Dendritic cell treated with granulocyte-macrophage colony-stimulating factor and Interleukin-4, amounts not matched to agents 40 ng/mL and 50 ng/mL, for 4 days (primary cell): ENCODE measurements at regions not wholly inside any gene's neighbourhood (a gene's known extent, or its start where the extent isn't known, plus 50 kb on each side); places are given as distances from the start of the nearest gene placed in this dataset.
"Not testable (repeated sequence)": the region's sequence is repeated elsewhere in the genome, so short reads cannot be mapped to it uniquely, and the experiment has no call there.

Experiments
- H3K27ac Mint-ChIP-seq: one replicate; pipeline ENCODE4 v1.8.0; 2022; ENCODE audit warnings: mild to moderate bottlenecking, mixed read lengths
- H3K27me3 Mint-ChIP-seq: one replicate; pipeline ENCODE4 v1.8.0; 2022; ENCODE audit warnings: mild to moderate bottlenecking, mixed read lengths
- H3K36me3 Mint-ChIP-seq: one replicate; pipeline ENCODE4 v1.8.0; 2022; ENCODE audit warnings: low read depth, mixed read lengths
- H3K4me1 Mint-ChIP-seq: one replicate; pipeline ENCODE4 v1.8.0; 2022; ENCODE audit warnings: low read depth, mixed read lengths
- H3K4me3 Mint-ChIP-seq: one replicate; pipeline ENCODE4 v1.8.0; 2022; ENCODE audit warnings: mild to moderate bottlenecking, moderate library complexity, mixed read lengths
- H3K9me3 Mint-ChIP-seq: one replicate; pipeline ENCODE4 v1.8.0; 2022; ENCODE audit warnings: mixed read lengths
- intact Hi-C: fragments of 100-400 bp; cut with micrococcal nuclease; formaldehyde crosslinking; loops from one replicate; pipeline ENCODE4 v1.15.0; 2022

DNA sequence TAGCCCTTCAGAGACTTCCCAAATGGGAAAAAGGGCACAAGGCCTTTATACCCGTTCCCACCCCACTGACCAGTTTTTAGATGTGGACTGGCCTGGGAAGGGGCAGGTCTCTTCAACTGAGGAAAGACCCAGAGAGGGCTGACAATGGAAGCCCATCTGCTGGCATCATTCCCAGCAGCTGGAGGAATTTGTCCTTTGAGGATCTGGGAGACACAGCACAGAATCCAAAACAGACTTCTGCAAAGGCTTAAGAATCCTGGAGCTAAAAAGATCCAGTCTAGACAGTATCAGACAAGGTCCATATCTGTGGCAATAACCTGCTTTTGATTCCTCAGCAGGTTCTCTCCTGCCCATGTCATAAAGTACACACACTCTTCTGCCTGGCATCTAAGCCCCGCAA lies 329.2 kb downstream of the TMEM167A start:
- Mint-ChIP-seq H3K36me3 (no peaks in the 10 kb centered on the region), H3K27me3 (peaks cover 23% of the 10 kb centered on the region), H3K27ac (no peak overlapping the region), H3K9me3 (peaks cover 20% of the 10 kb centered on the region), H3K4me3 (no peak overlapping the region), H3K4me1 (peaks cover 5% of the 10 kb centered on the region)
- intact Hi-C loops, result no loop called here

DNA sequence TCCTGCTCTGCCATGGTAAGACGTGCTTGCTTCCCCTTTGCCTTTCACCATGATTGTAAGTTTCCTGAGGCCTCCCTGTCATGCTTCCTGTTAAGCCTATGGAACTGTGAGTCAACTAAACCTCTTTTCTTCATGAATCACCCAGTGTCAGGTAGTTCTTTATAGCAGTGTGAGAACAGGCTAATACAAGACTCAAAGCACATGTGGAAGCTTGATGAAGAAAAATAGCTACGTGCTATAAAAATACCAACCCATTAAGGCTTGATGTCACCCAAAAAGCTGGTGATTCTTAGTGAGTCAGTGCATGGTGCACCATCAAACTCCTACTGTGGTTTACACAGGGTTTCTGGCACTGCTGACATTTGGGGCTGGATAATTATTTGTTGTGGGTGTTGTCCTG lies 332.2 kb downstream of the TMEM167A start:
- Mint-ChIP-seq H3K27ac (no peak overlapping the region), H3K27me3 (peaks cover 23% of the 10 kb centered on the region), H3K4me3 (no peak overlapping the region), H3K36me3 (no peaks in the 10 kb centered on the region), H3K9me3 (peaks cover 9% of the 10 kb centered on the region), H3K4me1 (no peaks in the 10 kb centered on the region)
- intact Hi-C loops, result no loop called here

DNA sequence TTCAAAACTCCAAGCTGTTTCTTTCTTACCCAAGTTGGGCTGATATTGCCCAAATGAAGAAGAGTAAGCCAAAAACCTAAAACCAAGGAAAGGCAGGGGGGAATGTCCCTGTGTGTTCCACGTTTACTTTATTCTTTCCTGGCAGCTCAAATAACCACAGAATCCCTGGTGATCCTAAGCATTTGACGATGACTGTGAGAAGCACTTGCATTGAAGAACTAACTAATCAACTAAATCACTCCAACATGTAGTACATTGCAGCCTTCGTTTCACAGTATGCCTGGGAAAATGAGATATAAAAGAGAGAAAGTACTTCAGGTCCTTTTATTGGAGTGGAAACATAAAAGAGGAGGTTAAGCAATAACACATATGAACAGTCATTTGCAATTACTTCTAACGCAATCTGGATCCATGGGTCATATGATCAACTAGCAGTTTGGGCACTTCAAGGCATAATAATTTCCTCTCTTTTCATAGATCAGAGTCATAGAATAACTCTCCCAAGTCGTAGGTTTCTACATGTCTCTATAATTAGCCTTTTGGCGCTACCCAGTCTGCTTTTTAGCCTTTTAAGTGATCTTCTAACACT lies 338.4 kb downstream of the TMEM167A start:
- H3K27me3 Mint-ChIP-seq, result no peaks in the 10 kb centered on the region
- intact Hi-C loops, result no loop called here
- no peak overlapping the region for H3K27ac Mint-ChIP-seq
- peaks cover 6% of the 10 kb centered on the region for H3K9me3 Mint-ChIP-seq
- H3K4me1 Mint-ChIP-seq, result peaks cover 8% of the 10 kb centered on the region
- H3K4me3 Mint-ChIP-seq, result no peak overlapping the region
- no peaks in the 10 kb centered on the region for H3K36me3 Mint-ChIP-seq

DNA sequence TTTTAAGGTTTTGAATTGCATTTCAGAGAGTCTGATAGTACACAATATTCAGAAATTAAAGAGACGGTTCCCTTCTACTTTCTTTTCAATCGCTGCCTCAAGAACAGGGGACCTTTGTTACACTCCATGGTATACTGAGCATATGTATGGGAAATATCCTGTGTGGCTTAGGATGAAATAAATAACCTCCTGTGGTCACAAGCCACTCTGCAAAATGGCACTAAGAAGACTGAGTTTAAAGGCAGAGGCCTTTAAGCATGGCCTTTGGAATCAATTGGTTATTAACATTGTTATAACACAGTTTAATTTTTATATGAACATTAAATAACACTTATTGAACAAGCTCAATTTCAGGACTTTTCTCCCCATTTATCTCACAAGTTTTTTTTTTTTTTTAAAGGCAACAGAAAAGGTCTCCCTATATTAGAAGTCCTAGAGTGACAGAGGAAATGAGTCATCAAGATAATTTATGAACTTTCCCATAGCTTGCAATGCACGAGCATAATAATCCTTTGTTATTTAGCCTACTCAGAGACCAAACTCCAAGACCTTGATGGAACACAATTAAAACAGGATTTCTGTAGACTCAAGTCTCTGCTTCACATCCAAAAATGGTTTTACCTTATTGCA lies 341.9 kb downstream of the TMEM167A start:
- H3K4me1 Mint-ChIP-seq, result peaks cover 8% of the 10 kb centered on the region
- H3K36me3 Mint-ChIP-seq, result no peaks in the 10 kb centered on the region
- H3K4me3 Mint-ChIP-seq, result no peak overlapping the region
- H3K27me3 Mint-ChIP-seq, result no peaks in the 10 kb centered on the region
- peaks cover 29% of the 10 kb centered on the region for H3K9me3 Mint-ChIP-seq
- intact Hi-C loops, result no loop called here
- no peak overlapping the region for H3K27ac Mint-ChIP-seq

DNA sequence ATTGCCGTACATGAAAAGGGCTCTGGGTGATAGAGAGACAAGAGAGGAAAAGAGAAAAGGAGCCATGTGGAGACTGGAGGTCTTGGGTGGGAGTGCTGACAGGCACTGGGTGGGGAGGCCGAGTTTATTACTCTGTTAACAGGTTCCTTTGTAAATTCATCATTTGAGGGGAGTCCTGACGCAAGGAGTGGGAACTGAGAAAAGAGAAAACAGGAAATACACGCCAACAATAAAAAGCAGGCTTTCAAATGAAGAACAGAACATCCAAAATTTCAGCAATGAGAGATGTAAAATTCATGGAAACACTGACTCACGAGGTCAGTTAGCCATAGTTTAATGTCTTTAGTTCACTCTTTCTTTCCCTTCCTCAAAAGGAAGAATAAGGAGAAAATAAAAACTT lies 342.8 kb downstream of the TMEM167A start:
- H3K27ac Mint-ChIP-seq, result no peak overlapping the region
- H3K4me1 Mint-ChIP-seq, result peaks cover 8% of the 10 kb centered on the region
- H3K36me3 Mint-ChIP-seq, result no peaks in the 10 kb centered on the region
- no peaks in the 10 kb centered on the region for H3K27me3 Mint-ChIP-seq
- peaks cover 29% of the 10 kb centered on the region for H3K9me3 Mint-ChIP-seq
- intact Hi-C loops, result no loop called here
- no peak overlapping the region for H3K4me3 Mint-ChIP-seq

DNA sequence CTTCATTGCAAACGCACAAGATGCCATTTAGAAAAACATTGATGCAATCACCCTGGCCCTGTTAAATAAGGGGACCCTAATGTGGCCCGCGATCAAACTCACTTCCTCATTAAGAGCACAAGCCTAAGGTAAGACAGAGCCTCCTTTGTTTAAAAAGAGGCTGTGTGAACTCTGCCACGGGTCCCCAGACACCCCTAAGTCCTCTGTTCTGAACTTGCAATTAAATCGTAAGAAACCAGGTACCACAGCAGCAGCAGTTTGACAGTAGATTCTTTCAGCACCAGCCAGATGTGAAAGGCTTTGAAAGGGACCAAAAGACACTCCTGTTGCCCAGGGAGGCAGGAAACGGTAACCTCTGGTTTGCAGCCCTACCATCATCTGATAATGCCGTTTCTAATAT lies 346.3 kb downstream of the TMEM167A start:
- no peak overlapping the region for H3K4me3 Mint-ChIP-seq
- H3K27ac Mint-ChIP-seq, result no peak overlapping the region
- peaks cover 44% of the 10 kb centered on the region for H3K9me3 Mint-ChIP-seq
- intact Hi-C loops, result no loop called here
- no peaks in the 10 kb centered on the region for H3K36me3 Mint-ChIP-seq
- H3K4me1 Mint-ChIP-seq, result peaks cover 8% of the 10 kb centered on the region
- H3K27me3 Mint-ChIP-seq, result no peaks in the 10 kb centered on the region

DNA sequence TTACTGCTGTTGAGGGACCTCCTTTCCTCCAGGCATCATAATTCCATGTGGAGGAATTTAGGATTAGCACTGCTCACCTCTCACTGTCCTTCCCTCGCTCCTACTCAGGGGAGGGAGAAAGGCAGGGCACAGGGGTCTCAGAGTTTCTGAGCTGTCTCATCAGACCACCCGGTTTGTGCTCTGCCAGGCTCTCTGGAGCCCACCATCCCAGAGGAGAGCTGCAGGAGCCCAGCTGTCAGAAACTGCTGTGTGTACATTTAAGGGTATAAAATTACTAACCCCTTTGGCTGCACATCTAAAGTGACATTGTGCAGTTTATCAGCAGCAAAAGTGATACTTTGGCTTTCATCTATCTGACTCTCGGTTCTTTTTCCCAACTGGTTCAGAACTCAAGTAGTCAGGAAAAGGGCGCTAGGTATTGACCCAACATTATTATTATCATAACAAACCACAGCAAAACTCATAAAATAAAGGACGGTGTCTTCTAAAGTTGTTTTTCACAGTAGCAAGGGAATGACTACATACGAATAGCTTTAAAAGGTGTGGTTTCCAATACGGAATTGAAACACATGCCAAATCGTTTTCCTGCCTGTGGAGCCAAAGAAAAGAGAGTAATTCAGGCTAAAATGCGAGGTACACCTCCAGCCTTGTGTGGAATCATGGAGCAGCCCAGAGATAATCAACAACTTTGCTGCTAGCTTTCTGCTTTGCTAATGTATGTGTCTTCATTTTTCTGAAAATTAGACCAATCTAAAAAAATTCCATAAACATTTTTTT lies 348.1 kb downstream of the TMEM167A start:
- H3K4me3 Mint-ChIP-seq, result no peak overlapping the region
- intact Hi-C loops, result no loop called here
- no peak overlapping the region for H3K27ac Mint-ChIP-seq
- H3K4me1 Mint-ChIP-seq, result peaks cover 2% of the 10 kb centered on the region
- H3K9me3 Mint-ChIP-seq, result peaks cover 41% of the 10 kb centered on the region
- no peaks in the 10 kb centered on the region for H3K36me3 Mint-ChIP-seq
- H3K27me3 Mint-ChIP-seq, result no peaks in the 10 kb centered on the region

DNA sequence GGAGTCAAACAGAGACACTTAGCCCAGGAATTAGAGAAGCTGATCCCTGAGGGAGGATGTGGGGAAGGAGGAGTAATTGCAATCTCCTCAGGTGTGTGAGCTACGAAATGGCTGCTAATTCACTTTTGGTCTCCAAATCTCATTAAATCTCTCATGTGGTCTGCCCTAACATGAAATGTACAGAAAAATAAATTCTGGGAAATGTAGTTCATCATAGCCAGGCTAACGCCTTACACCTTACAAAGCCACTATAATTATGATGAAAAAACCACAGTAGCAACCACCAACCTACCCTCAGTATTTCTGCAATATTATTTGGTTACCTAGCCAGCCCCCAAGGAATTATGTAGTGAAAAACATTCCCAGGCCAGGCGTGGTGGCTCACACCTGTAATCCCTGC lies 354.0 kb downstream of the TMEM167A start:
- Mint-ChIP-seq H3K27me3 (no peaks in the 10 kb centered on the region), H3K36me3 (no peaks in the 10 kb centered on the region), H3K9me3 (peaks cover 14% of the 10 kb centered on the region), H3K27ac (no peak overlapping the region), H3K4me1 (peaks cover 5% of the 10 kb centered on the region), H3K4me3 (no peak overlapping the region)
- intact Hi-C loops, result no loop called here

DNA sequence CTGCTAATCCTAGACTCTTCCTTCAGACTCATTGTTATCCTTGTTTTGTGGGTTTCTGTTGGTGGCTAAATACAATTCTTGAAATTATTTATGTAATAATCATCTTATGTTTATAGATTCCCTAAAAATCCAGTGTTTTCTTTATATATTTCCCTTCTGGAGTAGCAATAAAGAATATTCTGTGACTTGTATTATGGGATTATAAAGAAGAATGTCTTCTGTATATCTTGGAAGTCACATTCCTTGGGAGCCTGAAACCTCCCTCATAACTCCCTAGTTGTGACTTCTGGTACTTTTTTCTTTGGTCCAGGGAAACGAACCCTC lies 356.1 kb downstream of the TMEM167A start:
- H3K9me3 Mint-ChIP-seq, result peaks cover under 1% of the 10 kb centered on the region
- intact Hi-C loops, result no loop called here
- H3K36me3 Mint-ChIP-seq, result no peaks in the 10 kb centered on the region
- no peak overlapping the region for H3K4me3 Mint-ChIP-seq
- H3K4me1 Mint-ChIP-seq, result peaks cover 5% of the 10 kb centered on the region
- H3K27me3 Mint-ChIP-seq, result no peaks in the 10 kb centered on the region
- no peak overlapping the region for H3K27ac Mint-ChIP-seq

DNA sequence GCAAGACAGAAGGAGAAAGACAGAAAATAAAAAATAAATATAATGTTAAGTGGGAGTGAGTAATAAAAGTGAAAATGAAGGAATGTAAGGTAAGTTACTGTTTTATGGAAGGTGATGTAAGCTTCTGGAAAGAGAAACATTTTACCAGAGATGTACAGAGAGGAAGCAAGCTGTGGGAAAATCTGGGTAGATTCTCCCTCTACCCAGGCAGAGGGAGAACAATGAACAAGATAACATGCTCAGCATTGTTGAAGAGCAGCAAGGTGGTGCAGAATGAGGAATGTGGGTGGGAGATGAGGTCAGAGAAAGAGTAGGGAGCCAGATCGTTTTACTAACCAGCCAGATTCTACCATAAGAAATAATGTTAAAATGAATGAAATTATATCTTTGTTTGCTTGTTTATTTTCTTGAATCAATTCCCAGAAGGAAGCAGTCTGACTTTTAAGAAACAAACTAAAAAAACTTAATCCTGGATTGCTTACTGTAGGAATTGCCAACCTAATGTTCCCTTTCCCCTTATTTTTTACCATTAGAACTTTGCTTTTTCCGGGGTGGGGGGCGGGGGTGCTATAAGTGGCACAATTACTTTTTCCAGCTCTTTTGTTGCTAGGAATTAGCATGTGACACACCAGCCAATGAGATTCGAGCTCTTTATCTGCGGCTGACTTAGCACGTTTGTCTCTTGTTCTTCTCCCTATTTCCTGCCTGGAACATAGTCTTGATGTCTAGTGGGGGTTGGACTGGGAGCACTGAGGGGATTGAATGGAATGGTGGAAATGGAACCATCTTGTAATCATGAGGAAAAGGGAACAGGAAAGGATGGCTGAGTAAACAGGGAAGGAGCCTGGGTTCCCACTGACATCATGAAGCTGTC lies 356.7 kb downstream of the TMEM167A start:
- no peaks in the 10 kb centered on the region for H3K27me3 Mint-ChIP-seq
- H3K36me3 Mint-ChIP-seq, result no peaks in the 10 kb centered on the region
- H3K4me3 Mint-ChIP-seq, result no peak overlapping the region
- peaks cover 5% of the 10 kb centered on the region for H3K4me1 Mint-ChIP-seq
- H3K27ac Mint-ChIP-seq, result no peak overlapping the region
- intact Hi-C loops, result no loop called here
- H3K9me3 Mint-ChIP-seq, result peaks cover 7% of the 10 kb centered on the region

DNA sequence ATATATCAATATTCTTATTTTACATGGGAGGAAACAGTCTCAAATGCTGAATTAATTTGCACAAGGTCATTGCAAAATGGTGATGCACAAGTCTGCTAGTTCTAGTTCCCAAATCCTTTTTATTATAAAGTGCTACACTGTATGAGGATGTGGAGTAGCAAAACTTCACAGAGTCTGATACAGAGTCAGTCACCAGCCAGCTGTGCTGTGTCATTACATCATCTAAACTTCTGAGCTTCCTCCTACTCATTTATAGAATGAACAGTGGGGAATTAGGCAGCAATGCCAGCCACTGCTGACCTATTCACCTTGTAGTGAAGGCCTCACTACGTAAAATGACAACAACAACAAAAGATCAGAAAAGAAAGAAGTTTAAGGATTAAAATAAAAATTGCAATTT lies 357.8 kb downstream of the TMEM167A start:
- intact Hi-C loops, result no loop called here
- peaks cover 7% of the 10 kb centered on the region for H3K9me3 Mint-ChIP-seq
- no peaks in the 10 kb centered on the region for H3K36me3 Mint-ChIP-seq
- peaks cover 5% of the 10 kb centered on the region for H3K4me1 Mint-ChIP-seq
- no peak overlapping the region for H3K27ac Mint-ChIP-seq
- no peak overlapping the region for H3K4me3 Mint-ChIP-seq
- no peaks in the 10 kb centered on the region for H3K27me3 Mint-ChIP-seq

DNA sequence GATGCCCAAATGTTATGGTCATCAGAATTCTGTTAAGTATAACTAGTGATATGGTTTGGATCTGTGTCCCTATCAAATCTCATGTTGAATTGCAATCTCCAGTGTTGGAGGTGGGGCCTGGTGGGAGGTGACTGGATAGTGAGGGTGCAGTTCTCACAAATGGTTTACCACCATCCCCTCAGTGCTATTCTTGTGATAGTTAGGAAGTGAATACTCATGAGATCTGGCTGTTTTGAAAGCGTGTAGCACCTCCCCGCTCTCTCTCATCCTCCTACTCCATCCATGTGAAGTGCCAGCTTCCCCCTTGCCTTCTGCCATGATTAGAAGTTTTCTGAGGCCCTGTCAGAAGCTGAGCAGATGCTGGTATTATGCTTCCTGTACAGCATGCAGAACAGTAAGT lies 359.5 kb downstream of the TMEM167A start:
- H3K27me3 Mint-ChIP-seq, result no peaks in the 10 kb centered on the region
- no peaks in the 10 kb centered on the region for H3K36me3 Mint-ChIP-seq
- peaks cover 5% of the 10 kb centered on the region for H3K4me1 Mint-ChIP-seq
- no peak overlapping the region for H3K27ac Mint-ChIP-seq
- intact Hi-C loops, result no loop called here
- peaks cover 12% of the 10 kb centered on the region for H3K9me3 Mint-ChIP-seq
- no peak overlapping the region for H3K4me3 Mint-ChIP-seq

DNA sequence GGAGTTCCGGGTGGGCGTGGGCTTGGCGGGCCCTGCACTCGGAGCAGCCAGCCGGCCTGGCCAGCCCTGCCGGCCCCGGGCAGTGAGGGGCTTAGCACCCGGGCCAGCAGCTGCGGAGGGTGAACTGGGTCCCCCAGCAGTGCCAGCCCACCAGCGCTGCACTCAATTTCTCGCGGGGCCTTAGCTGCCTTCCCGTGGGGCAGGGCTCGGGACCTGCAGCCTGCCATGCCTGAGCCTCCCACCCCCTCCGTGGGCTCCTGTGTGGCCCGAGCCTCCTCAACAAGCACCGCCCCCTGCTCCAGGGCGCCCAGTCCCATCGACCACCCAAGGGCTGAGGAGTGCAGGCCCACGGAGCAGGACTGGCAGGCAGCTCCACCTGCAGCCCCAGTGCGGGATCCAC lies 362.5 kb downstream of the TMEM167A start:
- intact Hi-C loops, H3K4me3 Mint-ChIP-seq, H3K27ac Mint-ChIP-seq, H3K36me3 Mint-ChIP-seq, H3K4me1 Mint-ChIP-seq, H3K27me3 Mint-ChIP-seq: not testable (repeated sequence)
- H3K9me3 Mint-ChIP-seq, result peaks cover 12% of the 10 kb centered on the region

DNA sequence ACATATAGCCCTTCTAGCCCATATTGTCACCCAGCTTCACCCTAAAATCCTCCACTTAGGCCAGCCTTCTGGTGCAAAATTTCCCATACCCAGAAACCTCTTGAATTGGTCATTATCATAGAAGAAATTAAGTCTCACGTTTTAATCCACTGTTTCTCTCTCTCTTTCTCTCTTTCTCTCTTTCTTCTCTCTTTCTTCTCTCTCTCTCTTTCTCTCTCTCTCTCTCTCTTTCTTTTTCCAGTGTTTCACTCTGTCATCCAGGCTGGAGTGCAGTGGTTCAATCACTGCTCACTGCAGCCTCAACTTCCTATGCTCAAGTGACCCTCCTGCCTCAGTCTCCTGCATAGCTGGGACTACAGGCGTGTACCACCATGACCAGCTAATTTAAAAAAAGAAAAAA lies 363.4 kb downstream of the TMEM167A start:
- intact Hi-C loops, result no loop called here
- no peaks in the 10 kb centered on the region for H3K27me3 Mint-ChIP-seq
- no peaks in the 10 kb centered on the region for H3K4me1 Mint-ChIP-seq
- H3K27ac Mint-ChIP-seq, result no peak overlapping the region
- H3K9me3 Mint-ChIP-seq, result peaks cover 12% of the 10 kb centered on the region
- no peaks in the 10 kb centered on the region for H3K36me3 Mint-ChIP-seq
- no peak overlapping the region for H3K4me3 Mint-ChIP-seq
